ENCODE measurements at regions not wholly inside any gene's neighbourhood (a gene's known extent, or its start where the extent isn't known, plus 50 kb on each side); places are given as distances from the start of the nearest gene placed in this dataset.

- H3K27me3 ChIP-seq (ENCODE audit: control insufficient read depth, insufficient read depth, low read length, poor library complexity, severe bottlenecking), result no peaks in the 10 kb centered on the region
- H3K4me1 ChIP-seq (ENCODE audit: control insufficient read depth, insufficient read depth, low read length), result no peaks in the 10 kb centered on the region
- H3K4me3 ChIP-seq (ENCODE audit: insufficient read depth, low read depth, low read length), result no peak overlapping the region
- no peaks in the 10 kb centered on the region for H3K36me3 ChIP-seq (ENCODE audit: control insufficient read depth, insufficient read depth, low read length)
- no peaks in the 10 kb centered on the region for H3K9me3 ChIP-seq (ENCODE audit: control insufficient read depth, low read length)
- no peak overlapping the region for H3K27ac ChIP-seq (ENCODE audit: insufficient read depth, low read depth, low read length, poor library complexity, severe bottlenecking)
- WGBS, 2 experiments, result 95 to 97% methylated on average over 4 of the region's 4 CpGs
Measured at GRCh38 chr12:115470977-115471376, 787.0 kb upstream of the TBX3 start.

- Histone ChIP-seq H3K36me3 (ENCODE audit: control insufficient read depth, insufficient read depth, low read length) (no peaks in the 10 kb centered on the region), H3K9me3 (ENCODE audit: control insufficient read depth, low read length) (no peaks in the 10 kb centered on the region), H3K4me3 (ENCODE audit: insufficient read depth, low read depth, low read length) (no peak overlapping the region), H3K4me1 (ENCODE audit: control insufficient read depth, insufficient read depth, low read length) (no peaks in the 10 kb centered on the region), H3K27ac (ENCODE audit: insufficient read depth, low read depth, low read length, poor library complexity, severe bottlenecking) (no peak overlapping the region), H3K27me3 (ENCODE audit: control insufficient read depth, insufficient read depth, low read length, poor library complexity, severe bottlenecking) (no peaks in the 10 kb centered on the region)
- WGBS, 2 experiments, result 93 to 95% methylated on average over 11 of the region's 11 CpGs
Measured at GRCh38 chr12:115470526-115470925, 786.6 kb upstream of the TBX3 start.

- H3K4me3 ChIP-seq (ENCODE audit: insufficient read depth, low read depth, low read length), result no peak overlapping the region
- no peaks in the 10 kb centered on the region for H3K9me3 ChIP-seq (ENCODE audit: control insufficient read depth, low read length)
- 87 to 89% methylated on average over 4 of the region's 4 CpGs for WGBS, 2 experiments
- H3K27ac ChIP-seq (ENCODE audit: insufficient read depth, low read depth, low read length, poor library complexity, severe bottlenecking), result no peak overlapping the region
- H3K36me3 ChIP-seq (ENCODE audit: control insufficient read depth, insufficient read depth, low read length), result no peaks in the 10 kb centered on the region
- no peaks in the 10 kb centered on the region for H3K4me1 ChIP-seq (ENCODE audit: control insufficient read depth, insufficient read depth, low read length)
- H3K27me3 ChIP-seq (ENCODE audit: control insufficient read depth, insufficient read depth, low read length, poor library complexity, severe bottlenecking), result no peaks in the 10 kb centered on the region
Measured at GRCh38 chr12:115468087-115468510, 784.1 kb upstream of the TBX3 start.

- Histone ChIP-seq H3K4me3 (ENCODE audit: insufficient read depth, low read depth, low read length) (no peak overlapping the region), H3K4me1 (ENCODE audit: control insufficient read depth, insufficient read depth, low read length) (no peaks in the 10 kb centered on the region), H3K27me3 (ENCODE audit: control insufficient read depth, insufficient read depth, low read length, poor library complexity, severe bottlenecking) (no peaks in the 10 kb centered on the region), H3K36me3 (ENCODE audit: control insufficient read depth, insufficient read depth, low read length) (no peaks in the 10 kb centered on the region), H3K9me3 (ENCODE audit: control insufficient read depth, low read length) (no peaks in the 10 kb centered on the region), H3K27ac (ENCODE audit: insufficient read depth, low read depth, low read length, poor library complexity, severe bottlenecking) (no peak overlapping the region)
- 95 to 100% methylated on average over 2 of the region's 2 CpGs for WGBS, 2 experiments
Measured at GRCh38 chr12:115467531-115467930, 783.6 kb upstream of the TBX3 start.

GRCh38 chr12:115466076-115466475 lies 782.1 kb upstream of the TBX3 start:
- no peaks in the 10 kb centered on the region for H3K27me3 ChIP-seq (ENCODE audit: control insufficient read depth, insufficient read depth, low read length, poor library complexity, severe bottlenecking)
- no peak overlapping the region for H3K27ac ChIP-seq (ENCODE audit: insufficient read depth, low read depth, low read length, poor library complexity, severe bottlenecking)
- no peak overlapping the region for H3K4me3 ChIP-seq (ENCODE audit: insufficient read depth, low read depth, low read length)
- H3K9me3 ChIP-seq (ENCODE audit: control insufficient read depth, low read length), result no peaks in the 10 kb centered on the region
- H3K4me1 ChIP-seq (ENCODE audit: control insufficient read depth, insufficient read depth, low read length), result no peaks in the 10 kb centered on the region
- 90 to 91% methylated on average over 4 of the region's 4 CpGs for WGBS, 2 experiments
- no peaks in the 10 kb centered on the region for H3K36me3 ChIP-seq (ENCODE audit: control insufficient read depth, insufficient read depth, low read length)

GRCh38 chr12:115464661-115465060 lies 780.7 kb upstream of the TBX3 start:
- WGBS, 2 experiments, result 91 to 94% methylated on average over 7 of the region's 7 CpGs
- no peaks in the 10 kb centered on the region for H3K9me3 ChIP-seq (ENCODE audit: control insufficient read depth, low read length)
- H3K27me3 ChIP-seq (ENCODE audit: control insufficient read depth, insufficient read depth, low read length, poor library complexity, severe bottlenecking), result no peaks in the 10 kb centered on the region
- H3K36me3 ChIP-seq (ENCODE audit: control insufficient read depth, insufficient read depth, low read length), result no peaks in the 10 kb centered on the region
- H3K4me1 ChIP-seq (ENCODE audit: control insufficient read depth, insufficient read depth, low read length), result no peaks in the 10 kb centered on the region
- H3K27ac ChIP-seq (ENCODE audit: insufficient read depth, low read depth, low read length, poor library complexity, severe bottlenecking), result no peak overlapping the region
- H3K4me3 ChIP-seq (ENCODE audit: insufficient read depth, low read depth, low read length), result no peak overlapping the region

GRCh38 chr12:115464111-115464581 lies 780.2 kb upstream of the TBX3 start:
- no peaks in the 10 kb centered on the region for H3K27me3 ChIP-seq (ENCODE audit: control insufficient read depth, insufficient read depth, low read length, poor library complexity, severe bottlenecking)
- no peak overlapping the region for H3K27ac ChIP-seq (ENCODE audit: insufficient read depth, low read depth, low read length, poor library complexity, severe bottlenecking)
- 93 to 94% methylated on average over 9 of the region's 9 CpGs for WGBS, 2 experiments
- H3K4me3 ChIP-seq (ENCODE audit: insufficient read depth, low read depth, low read length), result no peak overlapping the region
- H3K9me3 ChIP-seq (ENCODE audit: control insufficient read depth, low read length), result no peaks in the 10 kb centered on the region
- no peaks in the 10 kb centered on the region for H3K4me1 ChIP-seq (ENCODE audit: control insufficient read depth, insufficient read depth, low read length)
- H3K36me3 ChIP-seq (ENCODE audit: control insufficient read depth, insufficient read depth, low read length), result no peaks in the 10 kb centered on the region

- H3K27ac ChIP-seq (ENCODE audit: insufficient read depth, low read depth, low read length, poor library complexity, severe bottlenecking), result no peak overlapping the region
- no peaks in the 10 kb centered on the region for H3K36me3 ChIP-seq (ENCODE audit: control insufficient read depth, insufficient read depth, low read length)
- H3K4me1 ChIP-seq (ENCODE audit: control insufficient read depth, insufficient read depth, low read length), result no peaks in the 10 kb centered on the region
- no peaks in the 10 kb centered on the region for H3K9me3 ChIP-seq (ENCODE audit: control insufficient read depth, low read length)
- no peak overlapping the region for H3K4me3 ChIP-seq (ENCODE audit: insufficient read depth, low read depth, low read length)
- H3K27me3 ChIP-seq (ENCODE audit: control insufficient read depth, insufficient read depth, low read length, poor library complexity, severe bottlenecking), result no peaks in the 10 kb centered on the region
Measured at GRCh38 chr12:115461401-115461800, 777.4 kb upstream of the TBX3 start.

- 97 to 98% methylated on average over 3 of the region's 3 CpGs for WGBS, 2 experiments
- Histone ChIP-seq H3K9me3 (ENCODE audit: control insufficient read depth, low read length) (no peaks in the 10 kb centered on the region), H3K27ac (ENCODE audit: insufficient read depth, low read depth, low read length, poor library complexity, severe bottlenecking) (no peak overlapping the region), H3K4me3 (ENCODE audit: insufficient read depth, low read depth, low read length) (no peak overlapping the region), H3K36me3 (ENCODE audit: control insufficient read depth, insufficient read depth, low read length) (no peaks in the 10 kb centered on the region), H3K4me1 (ENCODE audit: control insufficient read depth, insufficient read depth, low read length) (peaks cover 1% of the 10 kb centered on the region), H3K27me3 (ENCODE audit: control insufficient read depth, insufficient read depth, low read length, poor library complexity, severe bottlenecking) (peaks cover 7% of the 10 kb centered on the region)
Measured at GRCh38 chr12:115457798-115458197, 773.8 kb upstream of the TBX3 start.

GRCh38 chr12:115456946-115457689 lies 773.1 kb upstream of the TBX3 start:
- H3K4me1 ChIP-seq (ENCODE audit: control insufficient read depth, insufficient read depth, low read length), result peaks cover 6% of the 10 kb centered on the region
- H3K27ac ChIP-seq (ENCODE audit: insufficient read depth, low read depth, low read length, poor library complexity, severe bottlenecking), result no peak overlapping the region
- H3K9me3 ChIP-seq (ENCODE audit: control insufficient read depth, low read length), result no peaks in the 10 kb centered on the region
- H3K27me3 ChIP-seq (ENCODE audit: control insufficient read depth, insufficient read depth, low read length, poor library complexity, severe bottlenecking), result peaks cover 14% of the 10 kb centered on the region
- H3K4me3 ChIP-seq (ENCODE audit: insufficient read depth, low read depth, low read length), result no peak overlapping the region
- H3K36me3 ChIP-seq (ENCODE audit: control insufficient read depth, insufficient read depth, low read length), result no peaks in the 10 kb centered on the region
- WGBS, 2 experiments, result 59 to 60% methylated on average over 8 of the region's 8 CpGs
